Adrenal gland (tissue), 9 donors: ENCODE measurements at regions not wholly inside any gene's neighbourhood (a gene's known extent, or its start where the extent isn't known, plus 50 kb on each side); places are given as distances from the start of the nearest gene placed in this dataset.

Source experiments
- DNase-seq, 7 donors: peaks; one replicate each; pipeline ENCODE4 v3.0.0-alpha.2; 2019 to 2020
- H3K27ac ChIP-seq, 5 donors: fragments of 200-600 bp; sonication (generic) in 4 of 5; 1 replicate in 3 of 5; 2 replicates in 2 of 5; pipeline versions ENCODE4 v1.5.1 to v1.8.0; 2016 to 2020; ENCODE audit warnings: mild to moderate bottlenecking in 1 of 5
- H3K27me3 ChIP-seq: fragments of 200-600 bp; 2 replicates; pipeline ENCODE4 v1.8.0; 2021
- H3K36me3 ChIP-seq, 2 donors: fragments of 200-600 bp; replicated peaks in 1 of 2; 1 replicate in 1 of 2; 2 replicates in 1 of 2; pipeline versions ENCODE4 v1.5.1 to v1.8.0; 2018 to 2022
- H3K4me1 ChIP-seq, 2 donors: fragments of 200-600 bp; replicated peaks in 1 of 2; 1 replicate in 1 of 2; 2 replicates in 1 of 2; pipeline versions ENCODE4 v1.5.1 to v1.8.0; 2018 to 2021
- H3K4me3 ChIP-seq, 4 donors: fragments of 200-600 bp; sonication (generic) in 3 of 4; one replicate each; pipeline ENCODE4 v1.5.1; 2016 to 2018
- H3K9me3 ChIP-seq, 3 donors: fragments of 200-600 bp; sonication (generic) in 1 of 3; replicated peaks in 1 of 3; 1 replicate in 2 of 3; 2 replicates in 1 of 3; pipeline versions ENCODE4 v1.5.1 to v1.8.0; 2016 to 2021
- CTCF ChIP-seq, 6 experiments: fragments of 450-650 bp in 4 of 6; fragments of 200-600 bp in 2 of 6; sonication (generic) in 1 of 6; IDR thresholded peaks; 1 replicate in 5 of 6; 2 replicates in 1 of 6; pipeline versions ENCODE4 v1.5.1 to v1.8.0; 2016 to 2021; ENCODE audit warnings: antibody characterized with exemption in 6 of 6, mild to moderate bottlenecking in 2 of 6, moderate library complexity in 1 of 6
- POLR2A ChIP-seq, 2 donors: fragments of 450-650 bp; IDR thresholded peaks; one replicate each; pipeline ENCODE4 v1.6.1; 2017; ENCODE audit warnings: antibody characterized with exemption in 2 of 2, mild to moderate bottlenecking in 2 of 2, moderate library complexity in 1 of 2
- WGBS, 4 donors: extraction: QIAGEN DNeasy Blood & Tissue Kit in 2 of 4; methylation state at CpG; one replicate each; pipeline versions ENCODE4 v1.1.5 to v1.1.7; 2013 to 2017; 5-methylcytosine and 5-hydroxymethylcytosine counted together
- intact Hi-C, 2 donors: fragments of 100-400 bp; cut with DNase I; formaldehyde crosslinking; loops; one replicate each; pipeline versions ENCODE4 v1.14.1 to v1.15.0; 2022 to 2023
- donor health status: healthy with polysubstance abuse.
- donor health status: Bipolar disorder and iron deficiency.
- donor health status: DM: yes; HTN: yes; CAD: no.
- donor health status: DM: no; HTN: no; CAD: no.
- donor health status: DM: no; HTN: no; CAD: no.

- no peak overlapping the region for H3K4me3 ChIP-seq
- no peaks in the 10 kb centered on the region for H3K4me1 ChIP-seq
- H3K36me3 ChIP-seq: no peaks in the 10 kb centered on the region
- no peak for DNase-seq
- H3K27ac ChIP-seq: no peak overlapping the region
- H3K9me3 ChIP-seq: no peaks in the 10 kb centered on the region
- no peak for TF ChIP-seq CTCF (IDR thresholded peaks at IDR 0.05)
- TF ChIP-seq POLR2A (IDR thresholded peaks at IDR 0.05): no peak
- WGBS, 4 donors: 76 to 86% (median 78%) methylated on average over 3 of the region's 3 CpGs
- H3K27me3 ChIP-seq: no peaks in the 10 kb centered on the region
- intact Hi-C loops: no loop called here
Measured at GRCh38 chr11:11115475-11115874, 237.6 kb downstream of the CSNK2A3 start.

GRCh38 chr11:11113626-11114025 is 239.4 kb downstream of the CSNK2A3 start:
- no peaks in the 10 kb centered on the region for H3K36me3 ChIP-seq
- no peaks in the 10 kb centered on the region for H3K4me1 ChIP-seq
- no peak for DNase-seq
- H3K27ac ChIP-seq: no peak overlapping the region
- no peaks in the 10 kb centered on the region for H3K9me3 ChIP-seq
- no peak for TF ChIP-seq CTCF (IDR thresholded peaks at IDR 0.05)
- TF ChIP-seq POLR2A (IDR thresholded peaks at IDR 0.05): no peak
- H3K4me3 ChIP-seq: no peak overlapping the region
- intact Hi-C loops: no loop called here
- 65 to 87% (median 77%) methylated on average over 1 of the region's 1 CpG for WGBS, 4 donors
- H3K27me3 ChIP-seq: no peaks in the 10 kb centered on the region

- no peaks in the 10 kb centered on the region for H3K36me3 ChIP-seq
- 86 to 94% (median 90%) methylated on average over 5 of the region's 5 CpGs for WGBS, 4 donors
- H3K27me3 ChIP-seq: no peaks in the 10 kb centered on the region
- intact Hi-C loops: no loop called here
- TF ChIP-seq POLR2A (IDR thresholded peaks at IDR 0.05): no peak
- H3K4me3 ChIP-seq: no peak overlapping the region
- no peaks in the 10 kb centered on the region for H3K9me3 ChIP-seq
- no peaks in the 10 kb centered on the region for H3K4me1 ChIP-seq
- DNase-seq: no peak
- no peak overlapping the region for H3K27ac ChIP-seq
Measured at GRCh38 chr11:11108026-11108425, 245.0 kb downstream of the CSNK2A3 start.

GRCh38 chr11:11107076-11107723 is 245.8 kb downstream of the CSNK2A3 start:
- WGBS, 4 donors: 72 to 84% (median 79%) methylated on average over 4 of the region's 4 CpGs
- no peaks in the 10 kb centered on the region for H3K9me3 ChIP-seq
- no peak for DNase-seq
- no peak overlapping the region for H3K4me3 ChIP-seq
- TF ChIP-seq POLR2A (IDR thresholded peaks at IDR 0.05) (no peak), CTCF (IDR thresholded peaks at IDR 0.05) (no peak)
- no peaks in the 10 kb centered on the region for H3K27me3 ChIP-seq
- H3K36me3 ChIP-seq: no peaks in the 10 kb centered on the region
- H3K27ac ChIP-seq: no peak overlapping the region
- H3K4me1 ChIP-seq: no peaks in the 10 kb centered on the region
- intact Hi-C loops: no loop called here

- no peak for DNase-seq
- Histone ChIP-seq H3K27ac (no peak overlapping the region), H3K9me3 (no peaks in the 10 kb centered on the region), H3K4me1 (no peaks in the 10 kb centered on the region), H3K4me3 (no peak overlapping the region), H3K27me3 (no peaks in the 10 kb centered on the region), H3K36me3 (no peaks in the 10 kb centered on the region)
- TF ChIP-seq POLR2A (IDR thresholded peaks at IDR 0.05) (no peak), CTCF (IDR thresholded peaks at IDR 0.05) (no peak)
- 87 to 100% (median 98%) methylated on average over 1 of the region's 1 CpG for WGBS, 4 donors
- intact Hi-C loops: no loop called here
Measured at GRCh38 chr11:11105361-11105760, 247.5 kb upstream of the ZBED5 start.
